ENCODE measurements at regions not wholly inside any gene's neighbourhood (a gene's known extent, or its start where the extent isn't known, plus 50 kb on each side); places are given as distances from the start of the nearest gene placed in this dataset.

GRCh38 chr10:106439366-106439765, 725.1 kb downstream of the SORCS1 start:
- intact Hi-C loops (cut with micrococcal nuclease), result no loop called here
- no peak for TF ChIP-seq CTCF (IDR thresholded peaks at IDR 0.05)
- POLR2A ChIA-PET, result no interaction called here
- Mint-ChIP-seq H3K27me3 (no peaks in the 10 kb centered on the region), H3K27ac (no peak overlapping the region), H3K4me3 (no peak overlapping the region), H3K36me3 (ENCODE audit: low read depth) (no peaks in the 10 kb centered on the region), H3K9me3 (peaks cover 5% of the 10 kb centered on the region), H3K4me1 (ENCODE audit: low read depth) (no peaks in the 10 kb centered on the region)
- CTCF ChIA-PET, result no interaction called here
- no peak for DNase-seq
- ATAC-seq, result no peak

- TF ChIP-seq CTCF (IDR thresholded peaks at IDR 0.05), result no peak
- H3K27ac Mint-ChIP-seq, result no peak overlapping the region
- peaks cover 5% of the 10 kb centered on the region for H3K9me3 Mint-ChIP-seq
- H3K4me1 Mint-ChIP-seq (ENCODE audit: low read depth), result no peaks in the 10 kb centered on the region
- H3K4me3 Mint-ChIP-seq, result no peak overlapping the region
- no peaks in the 10 kb centered on the region for H3K36me3 Mint-ChIP-seq (ENCODE audit: low read depth)
- no peak for ATAC-seq
- CTCF ChIA-PET, result no interaction called here
- intact Hi-C loops (cut with micrococcal nuclease), result no loop called here
- POLR2A ChIA-PET, result no interaction called here
- no peaks in the 10 kb centered on the region for H3K27me3 Mint-ChIP-seq
- DNase-seq, result no peak
Measured at GRCh38 chr10:106438386-106438785, 726.1 kb downstream of the SORCS1 start.

- DNase-seq, result no peak
- Mint-ChIP-seq H3K4me3 (no peak overlapping the region), H3K9me3 (peaks cover 5% of the 10 kb centered on the region), H3K36me3 (ENCODE audit: low read depth) (no peaks in the 10 kb centered on the region), H3K4me1 (ENCODE audit: low read depth) (no peaks in the 10 kb centered on the region), H3K27me3 (no peaks in the 10 kb centered on the region), H3K27ac (no peak overlapping the region)
- TF ChIP-seq CTCF (IDR thresholded peaks at IDR 0.05), result no peak
- intact Hi-C loops (cut with micrococcal nuclease), result no loop called here
- CTCF ChIA-PET, result no interaction called here
- no peak for ATAC-seq
- POLR2A ChIA-PET, result no interaction called here
Measured at GRCh38 chr10:106436123-106436715, 728.3 kb downstream of the SORCS1 start.

GRCh38 chr10:106435081-106435480, 729.4 kb downstream of the SORCS1 start:
- ChIA-PET POLR2A (no interaction called here), CTCF (no interaction called here)
- no peak overlapping the region for H3K27ac Mint-ChIP-seq
- no peaks in the 10 kb centered on the region for H3K27me3 Mint-ChIP-seq
- H3K36me3 Mint-ChIP-seq (ENCODE audit: low read depth), result no peaks in the 10 kb centered on the region
- DNase-seq, result no peak
- no peak for TF ChIP-seq CTCF (IDR thresholded peaks at IDR 0.05)
- H3K4me3 Mint-ChIP-seq, result no peak overlapping the region
- H3K4me1 Mint-ChIP-seq (ENCODE audit: low read depth), result no peaks in the 10 kb centered on the region
- no peak for ATAC-seq
- peaks cover 5% of the 10 kb centered on the region for H3K9me3 Mint-ChIP-seq
- intact Hi-C loops (cut with micrococcal nuclease), result no loop called here

GRCh38 chr10:106424981-106425380, 739.5 kb downstream of the SORCS1 start:
- TF ChIP-seq CTCF (IDR thresholded peaks at IDR 0.05), result no peak
- no peak overlapping the region for H3K27ac Mint-ChIP-seq
- H3K4me3 Mint-ChIP-seq, result no peak overlapping the region
- H3K9me3 Mint-ChIP-seq, result peaks cover 7% of the 10 kb centered on the region
- DNase-seq, result no peak
- ATAC-seq, result no peak
- no peaks in the 10 kb centered on the region for H3K27me3 Mint-ChIP-seq
- no peaks in the 10 kb centered on the region for H3K36me3 Mint-ChIP-seq (ENCODE audit: low read depth)
- no peaks in the 10 kb centered on the region for H3K4me1 Mint-ChIP-seq (ENCODE audit: low read depth)
- POLR2A ChIA-PET, result no interaction called here
- CTCF ChIA-PET, result no interaction called here
- intact Hi-C loops (cut with micrococcal nuclease), result no loop called here
